MCF 10A (cell line): ENCODE measurements at regions not wholly inside any gene's neighbourhood (a gene's known extent, or its start where the extent isn't known, plus 50 kb on each side); places are given as distances from the start of the nearest gene placed in this dataset.
"Not testable (repeated sequence)": the region's sequence is repeated elsewhere in the genome, so short reads cannot be mapped to it uniquely, and the experiment has no call there.

Experiments
- BruUV-seq: library from RNA; stranded (reverse); fragments of 400-500 nt; replicated peaks from 2 replicates; lab custom pipeline; 2021; lab: Mats Ljungman, UMichigan
- CTCF ChIA-PET: fragments of 300-600 bp; sonication (Branson Sonifier 250); formaldehyde crosslinking; extraction: SDS; loops from one replicate; lab custom pipeline; 2021; ENCODE audit warnings: antibody characterized with exemption, inconsistent platforms; lab: Yijun Ruan, JAX
- POLR2A ChIA-PET: fragments of 300-600, 350-650 bp; sonication (Branson Sonifier 250); formaldehyde crosslinking; extraction: SDS; loops from one replicate; lab custom pipeline; 2020; ENCODE audit warnings: antibody characterized with exemption, inconsistent platforms; lab: Yijun Ruan, JAX
- DNase-seq: peaks from one replicate; pipeline ENCODE4 v3.0.0-alpha.2; 2018; ENCODE audit not compliant: unreplicated experiment
- H3K27ac Mint-ChIP-seq: one replicate; pipeline ENCODE4 v1.8.0; 2022; ENCODE audit warnings: mild to moderate bottlenecking, low read depth, mixed read lengths; ENCODE audit not compliant: unreplicated experiment
- H3K27me3 Mint-ChIP-seq: one replicate; pipeline ENCODE4 v1.8.0; 2022; ENCODE audit warnings: mixed read lengths; ENCODE audit not compliant: insufficient read depth, unreplicated experiment
- H3K36me3 Mint-ChIP-seq: one replicate; pipeline ENCODE4 v1.8.0; 2022; ENCODE audit warnings: mild to moderate bottlenecking, moderate library complexity, mixed read lengths; ENCODE audit not compliant: insufficient read depth, unreplicated experiment
- H3K4me1 Mint-ChIP-seq: one replicate; pipeline ENCODE4 v1.8.0; 2022; ENCODE audit warnings: mixed read lengths; ENCODE audit not compliant: insufficient read depth, unreplicated experiment
- H3K4me3 Mint-ChIP-seq: one replicate; pipeline ENCODE4 v1.8.0; 2022; ENCODE audit warnings: mild to moderate bottlenecking, moderate library complexity, mixed read lengths; ENCODE audit not compliant: unreplicated experiment
- H3K9me3 Mint-ChIP-seq: one replicate; pipeline ENCODE4 v1.8.0; 2022; ENCODE audit warnings: mixed read lengths; ENCODE audit not compliant: unreplicated experiment
- intact Hi-C: fragments of 100-400 bp; cut with micrococcal nuclease; formaldehyde crosslinking; loops from 2 replicates; pipeline ENCODE4 v1.14.1; 2022
- TF ChIP-seq, protein P1 (sequence below): fragments of 200-600 bp; IDR thresholded peaks from one replicate; pipeline ENCODE4 v1.8.0; 2022; ENCODE audit warnings: antibody characterized with exemption, mild to moderate bottlenecking; ENCODE audit not compliant: unreplicated experiment

DNA sequence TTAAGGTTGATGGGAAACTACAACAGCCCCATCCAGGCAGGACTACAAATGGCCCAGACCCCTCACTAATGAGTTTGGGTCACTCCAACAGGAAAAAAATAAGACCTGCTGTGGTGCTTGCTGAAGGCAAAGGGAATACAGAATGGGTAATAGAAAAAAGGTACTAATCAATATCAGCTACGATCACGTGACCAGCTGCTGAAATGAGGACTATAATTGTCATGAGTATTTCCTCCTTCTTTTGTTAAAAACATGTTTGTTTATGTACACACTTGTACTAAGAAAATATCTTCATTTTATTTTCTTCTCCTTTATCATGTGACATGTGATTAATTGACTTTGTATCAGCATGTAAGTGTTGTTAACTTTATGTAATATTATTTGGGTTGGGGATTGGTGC is 199.9 kb downstream of the GJA1 start:
- Mint-ChIP-seq H3K4me1 (peaks cover 9% of the 10 kb centered on the region), H3K4me3 (no peak overlapping the region), H3K9me3 (peaks cover 7% of the 10 kb centered on the region), H3K36me3 (no peaks in the 10 kb centered on the region), H3K27ac (no peak overlapping the region), H3K27me3 (no peaks in the 10 kb centered on the region)
- POLR2A ChIA-PET = no interaction called here
- DNase-seq = no peak
- CTCF ChIA-PET = no interaction called here
- TF ChIP-seq, protein P1, sequence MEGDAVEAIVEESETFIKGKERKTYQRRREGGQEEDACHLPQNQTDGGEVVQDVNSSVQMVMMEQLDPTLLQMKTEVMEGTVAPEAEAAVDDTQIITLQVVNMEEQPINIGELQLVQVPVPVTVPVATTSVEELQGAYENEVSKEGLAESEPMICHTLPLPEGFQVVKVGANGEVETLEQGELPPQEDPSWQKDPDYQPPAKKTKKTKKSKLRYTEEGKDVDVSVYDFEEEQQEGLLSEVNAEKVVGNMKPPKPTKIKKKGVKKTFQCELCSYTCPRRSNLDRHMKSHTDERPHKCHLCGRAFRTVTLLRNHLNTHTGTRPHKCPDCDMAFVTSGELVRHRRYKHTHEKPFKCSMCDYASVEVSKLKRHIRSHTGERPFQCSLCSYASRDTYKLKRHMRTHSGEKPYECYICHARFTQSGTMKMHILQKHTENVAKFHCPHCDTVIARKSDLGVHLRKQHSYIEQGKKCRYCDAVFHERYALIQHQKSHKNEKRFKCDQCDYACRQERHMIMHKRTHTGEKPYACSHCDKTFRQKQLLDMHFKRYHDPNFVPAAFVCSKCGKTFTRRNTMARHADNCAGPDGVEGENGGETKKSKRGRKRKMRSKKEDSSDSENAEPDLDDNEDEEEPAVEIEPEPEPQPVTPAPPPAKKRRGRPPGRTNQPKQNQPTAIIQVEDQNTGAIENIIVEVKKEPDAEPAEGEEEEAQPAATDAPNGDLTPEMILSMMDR = no peak
- no TSS peak for BruUV-seq
- intact Hi-C loops = no loop called here

DNA sequence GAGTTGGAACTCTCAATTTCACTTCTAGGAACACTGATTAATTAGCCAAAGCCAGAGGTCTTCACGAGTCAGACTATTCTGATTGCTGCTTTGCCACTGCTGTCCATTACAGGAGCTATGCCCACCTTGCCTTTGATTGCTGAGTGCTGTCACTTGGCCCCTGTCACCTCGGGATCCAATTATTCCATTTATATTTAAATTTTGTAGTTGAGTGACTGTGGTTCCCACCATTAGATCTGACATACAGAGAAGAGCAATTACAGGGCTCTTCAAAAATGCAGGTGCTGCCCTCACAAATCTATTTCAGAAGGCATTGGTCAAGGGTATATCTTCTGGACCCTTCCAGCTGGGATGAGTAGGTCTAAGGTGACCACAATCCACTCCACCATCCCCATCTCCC is 200.8 kb downstream of the GJA1 start:
- intact Hi-C loops, H3K9me3 Mint-ChIP-seq, H3K4me1 Mint-ChIP-seq, H3K27me3 Mint-ChIP-seq, H3K4me3 Mint-ChIP-seq, BruUV-seq, DNase-seq, H3K36me3 Mint-ChIP-seq, H3K27ac Mint-ChIP-seq, CTCF ChIA-PET: not testable (repeated sequence)
- POLR2A ChIA-PET = interaction anchor here (0.6 kb wide), 1 partner anchor 73 kb away, joined by 3 read pairs; no protein-coding TSS in a partner anchor

DNA sequence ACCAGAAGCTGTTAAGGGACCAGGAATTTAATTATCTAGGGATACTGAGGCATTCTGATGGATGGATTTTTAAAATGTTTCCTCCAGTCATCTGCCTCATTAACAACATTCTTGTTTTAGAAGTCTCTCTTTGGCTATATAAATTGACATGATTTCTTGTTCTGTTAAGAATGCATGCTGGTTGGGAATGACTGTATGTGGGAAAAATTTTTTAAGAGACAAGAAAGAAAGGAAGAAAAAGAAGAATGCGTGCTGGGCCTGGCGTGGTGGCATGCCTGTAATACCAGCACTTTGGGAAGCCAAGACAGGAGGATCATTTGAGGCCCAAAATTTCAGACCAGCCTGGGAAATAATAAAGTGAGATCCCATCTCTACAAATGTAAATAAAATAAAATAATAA is 203.6 kb downstream of the GJA1 start:
- H3K4me3 Mint-ChIP-seq = no peak overlapping the region
- no peaks in the 10 kb centered on the region for H3K27me3 Mint-ChIP-seq
- ChIA-PET POLR2A (no interaction called here), CTCF (no interaction called here)
- DNase-seq = no peak
- H3K4me1 Mint-ChIP-seq = no peaks in the 10 kb centered on the region
- intact Hi-C loops = no loop called here
- BruUV-seq = no TSS peak
- no peaks in the 10 kb centered on the region for H3K36me3 Mint-ChIP-seq
- TF ChIP-seq, protein P1 = no peak
- H3K9me3 Mint-ChIP-seq = peaks cover 7% of the 10 kb centered on the region
- no peak overlapping the region for H3K27ac Mint-ChIP-seq

DNA sequence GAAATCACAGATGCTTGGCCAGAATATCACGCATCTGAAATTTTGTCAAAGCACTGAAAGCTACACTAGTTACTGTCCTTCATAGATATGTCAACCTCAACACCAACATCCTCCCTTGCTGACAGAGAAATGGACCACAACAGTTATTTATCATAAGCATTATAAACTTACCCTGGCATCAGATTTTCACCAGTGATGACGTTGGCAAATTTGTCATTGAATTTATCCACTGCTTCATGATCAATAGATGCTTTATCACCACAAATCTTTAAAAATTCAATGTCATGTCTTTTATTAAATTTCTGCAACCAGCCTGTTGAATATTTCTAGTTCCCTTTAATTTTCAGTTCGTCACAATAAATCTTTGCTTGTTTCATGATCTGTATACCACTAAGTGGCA is 205.7 kb downstream of the GJA1 start:
- Mint-ChIP-seq H3K4me1 (no peaks in the 10 kb centered on the region), H3K36me3 (no peaks in the 10 kb centered on the region), H3K4me3 (no peak overlapping the region), H3K9me3 (peaks cover 7% of the 10 kb centered on the region), H3K27me3 (no peaks in the 10 kb centered on the region), H3K27ac (no peak overlapping the region)
- ChIA-PET CTCF (no interaction called here), POLR2A (no interaction called here)
- DNase-seq = no peak
- no TSS peak for BruUV-seq
- intact Hi-C loops = no loop called here
- TF ChIP-seq, protein P1 = no peak
